Activated naive CD4-positive, alpha-beta T cell treated with anti-CD3 and anti-CD28 coated beads, Interleukin-2, amount 10 ng/mL, durations not matched to agents 7 days and 5 days (primary cell): ENCODE measurements at regions not wholly inside any gene's neighbourhood (a gene's known extent, or its start where the extent isn't known, plus 50 kb on each side); places are given as distances from the start of the nearest gene placed in this dataset.
"Not testable (repeated sequence)": the region's sequence is repeated elsewhere in the genome, so short reads cannot be mapped to it uniquely, and the experiment has no call there.

Source experiments
- CTCF ChIA-PET: fragments of 350-600 bp; sonication (Branson Sonifier 250); formaldehyde crosslinking; loops from one replicate; lab custom pipeline; 2021; ENCODE audit warnings: antibody characterized with exemption; lab: Charles Lee
- DNase-seq: peaks from one replicate; pipeline ENCODE4 v3.0.0-alpha.2; 2020
- H3K27ac Mint-ChIP-seq: one replicate; pipeline ENCODE4 v1.8.0; 2021; ENCODE audit warnings: mild to moderate bottlenecking, moderate library complexity, mixed read lengths
- H3K27me3 Mint-ChIP-seq: one replicate; pipeline ENCODE4 v1.8.0; 2021; ENCODE audit warnings: mild to moderate bottlenecking, mixed read lengths
- H3K36me3 Mint-ChIP-seq: one replicate; pipeline ENCODE4 v1.8.0; 2021; ENCODE audit warnings: mixed read lengths
- H3K4me1 Mint-ChIP-seq: one replicate; pipeline ENCODE4 v1.8.0; 2021; ENCODE audit warnings: mixed read lengths
- H3K4me3 Mint-ChIP-seq: one replicate; pipeline ENCODE4 v1.8.0; 2021; ENCODE audit warnings: mild to moderate bottlenecking, moderate library complexity, mixed read lengths
- H3K9me3 Mint-ChIP-seq: one replicate; pipeline ENCODE4 v1.8.0; 2021; ENCODE audit warnings: mixed read lengths

DNA sequence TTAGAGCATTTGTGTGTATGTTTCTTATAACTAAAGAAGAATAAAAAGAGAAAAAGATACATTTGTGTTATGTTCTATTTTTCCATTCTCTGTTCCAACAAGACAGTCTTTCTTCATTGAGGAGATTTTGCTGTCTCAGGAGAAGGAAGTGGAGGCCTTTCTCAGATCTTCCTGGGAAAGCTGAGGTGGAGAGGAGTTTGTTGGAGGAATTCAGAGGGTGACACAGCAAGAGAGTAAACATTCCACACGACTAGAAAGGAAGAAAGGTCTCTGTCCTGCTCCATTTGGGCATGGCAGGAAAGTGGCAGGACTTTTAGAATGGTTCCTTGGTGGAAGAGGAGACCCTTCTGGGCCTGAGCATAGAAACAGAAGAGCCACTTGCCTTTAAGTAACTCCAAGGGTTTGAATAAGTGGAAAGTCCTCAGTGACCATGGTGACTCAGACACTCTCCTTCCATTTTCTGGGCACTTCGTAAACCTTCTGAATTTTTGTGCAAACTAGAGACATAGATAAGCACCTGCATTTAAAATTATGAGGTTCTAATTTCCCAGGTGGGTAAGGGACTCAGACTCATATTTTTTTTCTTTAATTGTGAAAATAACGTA, 52.3 kb upstream of the COL5A2 start:
- CTCF ChIA-PET: interaction anchor here (1.3 to 1.4 kb wide), 2 partner anchors 11 to 14 kb away, joined by 3 to 4 read pairs; no protein-coding TSS in a partner anchor
- Mint-ChIP-seq H3K4me1 (peaks cover 7% of the 10 kb centered on the region), H3K27ac (no peak overlapping the region)

DNA sequence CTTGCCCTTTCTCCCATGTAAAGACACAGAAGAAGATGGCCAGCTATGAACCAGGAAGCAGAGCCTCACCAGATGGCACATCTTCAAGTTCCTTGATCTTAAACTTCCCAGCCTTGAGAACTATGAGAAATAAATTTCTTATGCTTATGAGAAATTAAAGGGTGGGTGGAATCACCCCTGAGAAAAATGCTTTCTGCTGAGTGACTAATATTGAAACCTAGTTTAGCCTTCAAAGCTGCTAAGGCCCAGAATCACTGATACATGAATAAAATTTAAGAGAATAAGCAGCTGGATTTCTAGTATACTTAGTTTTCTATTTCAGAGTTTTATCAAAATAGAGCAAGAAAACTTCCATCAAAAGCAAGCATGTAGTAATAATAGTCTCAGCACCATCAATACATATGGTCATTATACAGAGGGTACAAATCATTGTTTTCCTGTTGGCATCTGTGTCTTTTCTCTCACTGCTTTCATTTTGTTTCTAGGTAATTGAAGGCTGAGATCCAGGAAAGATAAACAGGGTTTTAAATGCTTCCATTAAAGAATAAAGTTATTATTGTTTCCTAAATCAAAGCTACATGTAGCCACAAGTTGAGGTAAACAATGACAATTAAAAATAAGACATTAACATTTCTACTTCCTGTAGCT, 53.3 kb upstream of the COL5A2 start:
- Mint-ChIP-seq H3K27ac (no peak overlapping the region), H3K4me3 (no peak overlapping the region), H3K4me1 (peaks cover 7% of the 10 kb centered on the region), H3K36me3 (no peaks in the 10 kb centered on the region), H3K27me3 (no peaks in the 10 kb centered on the region), H3K9me3 (no peaks in the 10 kb centered on the region)
- CTCF ChIA-PET: interaction anchor here (1.4 kb wide), 2 partner anchors 10 to 15 kb away, joined by 3 to 4 read pairs; no protein-coding TSS in a partner anchor
- DNase-seq: no peak

More for the DNA sequence above, 52.3 kb upstream of the COL5A2 start:
- H3K4me3 Mint-ChIP-seq: no peak overlapping the region
- no peaks in the 10 kb centered on the region for H3K9me3 Mint-ChIP-seq
- no peaks in the 10 kb centered on the region for H3K27me3 Mint-ChIP-seq
- no peak for DNase-seq
- H3K36me3 Mint-ChIP-seq: no peaks in the 10 kb centered on the region

DNA sequence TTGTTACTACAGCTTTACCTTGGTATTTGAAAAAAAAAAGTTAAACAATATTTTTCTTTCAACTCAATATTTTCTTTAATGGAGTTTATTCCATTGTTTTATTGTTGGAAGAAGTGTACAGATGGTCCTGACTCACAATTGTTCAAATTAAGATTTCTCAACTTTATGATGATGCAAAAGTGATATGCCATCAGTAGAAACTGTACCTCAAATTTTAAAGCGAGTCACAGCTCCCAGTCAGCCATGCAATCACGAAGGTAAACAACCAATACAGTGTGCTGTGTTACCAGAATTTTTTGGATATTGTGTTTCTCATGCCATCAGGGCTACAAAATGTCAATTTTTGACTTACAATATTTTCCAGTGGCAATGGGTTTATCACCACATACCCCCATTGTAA, 54.0 kb upstream of the COL5A2 start:
- H3K27ac Mint-ChIP-seq: no peak overlapping the region
- H3K4me3 Mint-ChIP-seq: no peak overlapping the region
- H3K36me3 Mint-ChIP-seq: no peaks in the 10 kb centered on the region
- peaks cover 7% of the 10 kb centered on the region for H3K4me1 Mint-ChIP-seq
- no peaks in the 10 kb centered on the region for H3K9me3 Mint-ChIP-seq
- H3K27me3 Mint-ChIP-seq: no peaks in the 10 kb centered on the region
- CTCF ChIA-PET: interaction anchor here (1.4 kb wide), 1 partner anchor 10 kb away, joined by 4 read pairs; no protein-coding TSS in a partner anchor
- no peak for DNase-seq

GRCh38 chr2:189234991-189235390, 55.4 kb upstream of the COL5A2 start:
- Mint-ChIP-seq H3K27ac (no peak overlapping the region), H3K27me3 (no peaks in the 10 kb centered on the region), H3K4me3 (no peak overlapping the region), H3K9me3 (no peaks in the 10 kb centered on the region), H3K36me3 (no peaks in the 10 kb centered on the region), H3K4me1 (peaks cover 7% of the 10 kb centered on the region)
- DNase-seq: no peak
- CTCF ChIA-PET: no interaction called here

DNA sequence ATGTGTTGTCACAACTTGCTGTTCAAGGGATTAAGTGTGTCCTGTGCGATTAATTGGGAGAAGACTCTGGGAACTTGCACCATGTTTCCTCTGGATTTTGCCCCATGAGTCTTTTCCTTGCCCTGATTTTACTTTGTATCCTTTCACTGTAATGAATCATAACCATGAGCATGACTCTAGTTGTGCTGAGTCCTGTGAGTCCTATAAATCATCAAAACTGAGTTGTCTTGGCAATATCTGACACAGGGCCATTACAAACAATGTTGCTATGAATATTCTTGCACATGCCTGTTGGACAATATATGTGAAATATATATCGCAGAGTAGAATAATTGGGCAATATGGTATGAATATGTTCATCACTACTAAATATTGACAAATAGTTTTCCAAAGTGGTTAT, 56.5 kb upstream of the COL5A2 start:
- Mint-ChIP-seq H3K4me1 (peaks cover 7% of the 10 kb centered on the region), H3K36me3 (no peaks in the 10 kb centered on the region), H3K9me3 (no peaks in the 10 kb centered on the region), H3K27me3 (no peaks in the 10 kb centered on the region), H3K27ac (no peak overlapping the region), H3K4me3 (no peak overlapping the region)
- no peak for DNase-seq
- CTCF ChIA-PET: no interaction called here

DNA sequence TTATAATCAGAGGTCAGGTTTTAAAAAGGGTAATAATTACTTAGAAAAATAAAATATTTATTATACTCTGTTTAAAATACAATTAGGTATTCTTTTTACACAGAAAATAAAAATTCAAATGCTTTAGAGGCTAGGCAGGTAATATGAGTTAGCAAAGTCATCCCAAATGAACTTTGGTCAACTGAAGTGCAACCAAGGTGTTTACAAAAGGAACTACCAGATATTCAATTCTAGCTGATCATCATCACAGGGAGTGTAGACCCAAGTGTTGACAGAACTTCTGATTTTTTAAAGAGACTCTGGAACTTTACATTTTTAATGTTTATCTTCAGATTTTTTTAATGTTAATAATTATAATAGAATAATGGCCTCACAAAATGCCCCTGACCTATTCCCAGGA, 59.3 kb upstream of the COL5A2 start:
- H3K4me1 Mint-ChIP-seq: no peaks in the 10 kb centered on the region
- H3K4me3 Mint-ChIP-seq: no peak overlapping the region
- DNase-seq: no peak
- no peaks in the 10 kb centered on the region for H3K9me3 Mint-ChIP-seq
- H3K27me3 Mint-ChIP-seq: no peaks in the 10 kb centered on the region
- no peak overlapping the region for H3K27ac Mint-ChIP-seq
- CTCF ChIA-PET: no interaction called here
- H3K36me3 Mint-ChIP-seq: no peaks in the 10 kb centered on the region

GRCh38 chr2:189243843-189244242, 64.3 kb upstream of the COL5A2 start:
- H3K27me3 Mint-ChIP-seq, H3K4me3 Mint-ChIP-seq, H3K27ac Mint-ChIP-seq, H3K36me3 Mint-ChIP-seq, H3K9me3 Mint-ChIP-seq, H3K4me1 Mint-ChIP-seq, DNase-seq, CTCF ChIA-PET: not testable (repeated sequence)

DNA sequence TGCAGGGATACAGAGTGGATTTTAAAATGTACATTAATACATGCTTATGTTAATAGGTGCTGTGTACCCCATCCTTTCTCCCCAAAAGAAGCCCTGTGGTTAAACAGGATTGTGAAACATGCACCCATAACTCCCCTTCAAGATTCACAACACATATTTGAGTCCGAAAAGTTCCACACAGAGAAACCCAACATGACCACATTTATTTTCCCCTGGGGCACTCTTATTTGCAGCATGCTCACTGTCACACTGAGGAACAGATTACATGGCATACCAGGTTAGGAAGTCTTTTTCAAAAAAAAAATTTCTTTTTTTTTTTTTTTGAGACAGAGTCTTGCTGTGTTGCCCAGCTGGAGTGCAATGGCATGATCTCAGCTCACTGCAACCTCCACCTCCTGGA, 67.7 kb upstream of the COL5A2 start:
- H3K36me3 Mint-ChIP-seq: no peaks in the 10 kb centered on the region
- no peak overlapping the region for H3K27ac Mint-ChIP-seq
- no peak overlapping the region for H3K4me3 Mint-ChIP-seq
- H3K4me1 Mint-ChIP-seq: no peaks in the 10 kb centered on the region
- CTCF ChIA-PET: no interaction called here
- no peak for DNase-seq
- H3K9me3 Mint-ChIP-seq: peaks cover 7% of the 10 kb centered on the region
- no peaks in the 10 kb centered on the region for H3K27me3 Mint-ChIP-seq

GRCh38 chr2:189248141-189248540, 68.6 kb upstream of the COL5A2 start:
- Mint-ChIP-seq H3K27ac (no peak overlapping the region), H3K36me3 (no peaks in the 10 kb centered on the region), H3K27me3 (no peaks in the 10 kb centered on the region), H3K4me3 (no peak overlapping the region), H3K4me1 (no peaks in the 10 kb centered on the region), H3K9me3 (peaks cover 7% of the 10 kb centered on the region)
- CTCF ChIA-PET: no interaction called here
- DNase-seq: no peak

GRCh38 chr2:189249171-189249570, 69.6 kb upstream of the COL5A2 start:
- Mint-ChIP-seq H3K27me3 (no peaks in the 10 kb centered on the region), H3K4me3 (no peak overlapping the region), H3K36me3 (no peaks in the 10 kb centered on the region), H3K27ac (no peak overlapping the region), H3K4me1 (no peaks in the 10 kb centered on the region), H3K9me3 (peaks cover 5% of the 10 kb centered on the region)
- CTCF ChIA-PET: no interaction called here
- DNase-seq: no peak

DNA sequence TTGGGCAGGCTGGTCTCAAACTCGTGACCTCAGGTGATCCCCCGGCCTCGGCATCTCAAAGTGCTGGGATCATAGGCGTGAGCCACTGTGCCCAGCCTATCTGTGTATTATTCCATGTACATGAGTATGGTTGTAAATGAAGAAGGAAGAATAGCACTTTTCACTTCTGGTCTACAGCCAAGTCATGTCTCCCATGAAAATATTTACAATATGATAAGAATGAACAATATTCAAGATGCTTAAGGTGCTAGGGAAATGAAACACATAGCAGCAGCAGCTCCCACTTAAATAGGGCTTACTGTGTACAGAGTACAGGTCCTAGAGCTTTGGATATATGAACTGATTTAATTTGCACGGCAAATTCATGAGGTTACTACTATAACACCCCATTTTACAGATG, 70.3 kb upstream of the COL5A2 start:
- Mint-ChIP-seq H3K36me3 (no peaks in the 10 kb centered on the region), H3K27ac (no peak overlapping the region), H3K27me3 (no peaks in the 10 kb centered on the region), H3K4me1 (no peaks in the 10 kb centered on the region), H3K4me3 (no peak overlapping the region), H3K9me3 (no peaks in the 10 kb centered on the region)
- CTCF ChIA-PET: no interaction called here
- no peak for DNase-seq

DNA sequence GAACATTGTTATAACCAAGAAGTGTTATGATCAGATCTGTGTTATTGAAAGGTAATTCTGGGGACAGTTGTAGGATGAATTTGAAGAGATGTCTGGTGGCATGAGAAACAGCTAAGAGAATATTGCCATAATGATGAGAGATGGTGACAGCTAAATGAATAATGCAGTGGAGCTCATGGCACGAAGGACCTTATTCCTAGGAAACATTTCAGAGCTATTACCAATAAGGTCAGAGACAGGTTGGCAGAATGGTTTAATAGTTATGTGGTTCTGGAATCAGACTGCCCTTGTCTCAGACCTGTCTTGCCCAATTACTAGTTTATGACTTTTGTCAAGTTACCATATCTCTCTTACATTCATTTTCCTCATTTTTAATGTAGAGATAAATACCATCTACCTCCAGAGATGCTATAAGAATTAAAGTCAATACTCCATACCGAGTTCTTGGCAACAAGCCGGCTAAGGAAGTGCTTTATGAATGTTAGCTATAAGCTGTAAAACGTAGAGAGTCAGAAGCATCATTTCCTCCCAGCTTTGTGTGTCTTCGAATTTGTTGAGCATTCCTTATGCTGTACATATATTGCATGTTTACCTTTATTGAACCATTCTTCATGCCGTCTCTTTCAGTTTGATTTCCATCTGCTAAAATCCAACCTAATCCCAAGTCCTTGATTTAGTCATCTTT, 73.6 kb upstream of the COL5A2 start:
- Mint-ChIP-seq H3K36me3 (no peaks in the 10 kb centered on the region), H3K4me1 (no peaks in the 10 kb centered on the region), H3K27me3 (no peaks in the 10 kb centered on the region), H3K27ac (no peak overlapping the region), H3K4me3 (no peak overlapping the region), H3K9me3 (no peaks in the 10 kb centered on the region)
- DNase-seq: no peak
- CTCF ChIA-PET: no interaction called here

DNA sequence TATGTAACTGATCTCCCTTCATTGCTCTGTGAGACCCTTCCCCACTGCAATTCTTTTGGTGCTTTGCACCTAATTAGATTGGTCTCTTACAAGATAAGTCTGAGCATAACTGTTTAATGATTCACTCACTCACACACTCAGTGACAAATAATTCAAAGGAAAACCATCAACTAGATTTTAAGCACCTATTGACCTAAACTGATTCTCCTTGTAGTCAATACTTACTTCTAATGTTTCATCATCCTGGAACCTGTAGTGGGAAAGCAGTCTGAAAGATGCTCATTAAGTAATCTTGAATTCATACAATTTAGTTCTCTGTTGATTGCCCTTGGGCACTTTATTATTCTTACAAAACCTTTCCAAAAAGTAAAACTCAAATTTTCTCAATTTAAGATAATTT, 74.3 kb upstream of the COL5A2 start:
- no peaks in the 10 kb centered on the region for H3K36me3 Mint-ChIP-seq
- H3K27ac Mint-ChIP-seq: no peak overlapping the region
- no peak overlapping the region for H3K4me3 Mint-ChIP-seq
- no peak for DNase-seq
- CTCF ChIA-PET: no interaction called here
- H3K27me3 Mint-ChIP-seq: no peaks in the 10 kb centered on the region
- no peaks in the 10 kb centered on the region for H3K4me1 Mint-ChIP-seq
- H3K9me3 Mint-ChIP-seq: no peaks in the 10 kb centered on the region

DNA sequence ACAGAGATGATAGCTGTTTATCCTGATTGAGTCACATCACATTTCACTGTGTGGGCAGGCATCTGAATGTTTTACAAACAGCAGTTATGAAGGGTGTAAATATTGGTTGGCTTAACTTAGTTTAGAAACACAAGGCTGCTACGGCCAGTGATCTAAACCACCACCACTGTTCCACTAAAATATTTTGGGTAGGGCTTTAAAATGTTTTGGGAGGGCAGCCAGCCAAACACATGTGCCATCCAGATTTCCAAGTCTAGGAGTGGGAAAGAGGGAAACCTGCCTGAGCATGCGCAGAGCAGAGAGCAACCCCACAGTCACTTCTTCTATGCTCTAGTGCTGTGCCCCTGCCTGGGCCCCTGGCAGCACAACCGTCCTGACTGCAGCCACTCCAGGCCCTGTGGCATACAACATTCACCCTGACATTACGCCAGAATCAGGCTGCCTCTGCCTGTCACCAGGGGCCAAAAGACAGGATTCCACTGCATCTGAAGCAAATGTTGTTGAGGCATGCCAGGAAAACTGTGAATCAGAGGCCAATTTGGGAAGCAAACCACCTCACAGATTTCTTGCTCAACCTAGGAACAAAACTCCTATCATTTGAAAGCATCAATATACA, 74.8 kb upstream of the COL5A2 start:
- Mint-ChIP-seq H3K36me3 (no peaks in the 10 kb centered on the region), H3K27ac (no peak overlapping the region), H3K27me3 (no peaks in the 10 kb centered on the region), H3K4me1 (no peaks in the 10 kb centered on the region), H3K9me3 (no peaks in the 10 kb centered on the region), H3K4me3 (no peak overlapping the region)
- no peak for DNase-seq
- CTCF ChIA-PET: no interaction called here
